HG03558 (cell line): ENCODE measurements at regions not wholly inside any gene's neighbourhood (a gene's known extent, or its start where the extent isn't known, plus 50 kb on each side); places are given as distances from the start of the nearest gene placed in this dataset.

Source experiments
- ATAC-seq: cut with Tn5 transposase; IDR thresholded peaks from one replicate; pipeline ENCODE4 v1.9.1; 2021; ENCODE audit warnings: moderate number of reproducible peaks; ENCODE audit not compliant: unreplicated experiment; ENCODE audit errors: extremely low read depth

GRCh38 chrX:20452487-20452886, 185.8 kb upstream of the RPS6KA3 start:
- ATAC-seq = peak; percentile 57

DNA sequence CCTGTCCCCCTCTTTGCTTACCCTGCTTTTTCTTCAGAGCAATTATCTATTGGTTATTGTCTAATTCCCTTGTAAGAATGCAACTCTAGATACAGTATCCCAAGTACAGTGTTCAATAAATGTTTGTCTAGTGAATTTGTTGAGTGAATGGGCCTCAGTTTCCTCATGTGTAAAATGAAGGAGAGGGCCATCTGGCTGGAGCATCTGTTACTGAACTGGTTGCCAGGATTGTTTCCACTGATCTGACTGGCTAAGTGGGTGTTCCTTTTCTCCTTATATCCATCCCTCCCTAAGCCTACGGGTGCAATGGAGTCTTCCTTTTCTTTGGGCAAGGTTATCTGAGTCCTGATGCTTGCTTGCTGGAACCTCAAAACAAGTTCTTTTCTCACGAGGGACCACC, 185.2 kb upstream of the RPS6KA3 start:
- ATAC-seq = no peak

GRCh38 chrX:20445109-20445508, 178.4 kb upstream of the RPS6KA3 start:
- ATAC-seq = no peak

DNA sequence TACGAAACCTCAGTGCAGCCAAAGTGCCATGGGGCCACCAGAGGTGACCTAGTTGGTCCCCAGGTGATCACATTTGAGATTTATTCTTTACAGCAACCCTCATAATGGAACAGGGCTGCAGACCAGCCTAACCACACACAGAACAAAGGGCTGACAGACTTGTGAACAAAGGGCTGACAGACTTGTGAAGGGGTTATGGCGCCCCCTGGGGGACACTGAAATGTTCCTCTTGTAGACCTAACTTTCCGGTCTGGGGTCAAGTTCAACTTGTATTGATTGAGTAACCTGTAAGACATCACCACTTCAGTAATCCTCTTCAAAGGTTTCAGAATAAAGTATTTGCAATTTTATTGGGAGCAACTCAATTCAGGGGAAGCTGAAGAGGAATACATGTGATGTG, 175.9 kb upstream of the RPS6KA3 start:
- ATAC-seq = no peak

DNA sequence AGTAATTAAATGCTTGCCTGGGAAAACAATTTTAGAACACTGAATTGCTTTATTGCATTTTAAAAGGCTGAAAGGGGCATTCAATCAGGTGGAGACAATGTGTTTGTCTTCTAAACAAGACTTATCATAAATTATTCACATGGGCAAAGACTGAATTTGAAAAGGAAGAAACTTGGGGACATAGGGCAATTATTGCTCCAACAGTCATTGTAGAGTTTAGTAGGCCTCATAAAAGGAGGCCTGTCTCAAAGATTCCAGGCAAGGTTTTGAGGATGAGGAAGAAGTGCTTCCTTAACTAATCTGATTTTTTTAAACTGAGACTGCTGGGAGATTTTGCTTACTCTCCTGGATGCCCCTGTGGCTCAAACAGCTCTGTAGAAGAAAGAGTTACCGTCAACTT, 174.4 kb upstream of the RPS6KA3 start:
- no peak for ATAC-seq

- ATAC-seq = no peak
These were observed 172.3 kb upstream of the RPS6KA3 start for GRCh38 chrX:20438871-20439526.

- ATAC-seq = no peak
These were observed 171.0 kb upstream of the RPS6KA3 start for GRCh38 chrX:20437683-20438082.

DNA sequence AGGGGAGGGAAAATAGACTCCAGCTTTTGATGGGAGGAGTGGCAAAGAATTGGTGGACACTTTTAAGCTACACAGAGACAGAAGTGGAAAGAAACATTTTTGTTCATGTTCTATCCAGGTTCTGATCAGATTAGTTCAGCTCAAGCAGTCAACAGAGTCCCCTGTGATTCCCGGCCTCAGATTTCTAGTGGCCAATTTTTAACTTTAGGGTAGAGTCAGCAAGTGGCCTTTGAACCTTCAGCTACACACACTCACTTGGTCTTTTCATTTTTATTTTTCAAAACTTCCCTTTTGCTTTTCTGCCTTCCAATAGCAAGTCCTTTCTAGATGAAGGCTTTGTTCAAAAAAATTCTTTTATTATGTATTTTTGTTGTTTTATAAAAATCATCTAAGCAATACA, 169.2 kb upstream of the RPS6KA3 start:
- no peak for ATAC-seq

GRCh38 chrX:20434986-20435385, 168.3 kb upstream of the RPS6KA3 start:
- ATAC-seq = no peak

GRCh38 chrX:20433388-20433775, 166.7 kb upstream of the RPS6KA3 start:
- no peak for ATAC-seq

DNA sequence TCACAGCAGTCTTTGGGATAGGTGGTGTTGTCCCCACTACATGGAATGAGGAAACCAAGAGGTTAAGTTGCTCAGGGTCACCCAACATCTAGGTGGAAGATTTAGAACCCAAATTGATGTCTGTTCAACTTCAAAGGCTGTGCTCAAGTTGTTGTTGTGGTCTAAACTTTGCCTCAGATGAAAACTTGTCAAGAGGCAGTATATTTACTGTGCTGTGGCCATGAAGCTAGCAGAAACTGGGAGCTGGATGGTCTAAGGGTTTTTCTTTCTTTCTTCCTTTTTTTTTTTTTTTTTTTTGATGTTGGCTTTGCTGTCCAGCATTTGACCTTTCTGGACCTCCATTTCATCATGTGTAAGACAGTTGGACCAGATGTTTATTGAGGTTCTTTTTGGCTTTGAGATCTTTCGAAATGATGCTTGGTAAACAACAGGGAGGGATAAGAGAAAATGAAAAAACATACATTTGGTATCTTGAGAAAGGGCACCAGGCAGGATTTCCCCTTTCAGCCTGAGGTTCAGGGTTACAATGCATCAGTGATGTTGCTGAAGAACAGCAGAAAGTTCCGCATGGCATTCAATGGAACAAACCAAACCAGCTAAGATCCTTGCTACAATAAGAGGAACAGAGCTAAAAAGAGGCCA, 166.2 kb upstream of the RPS6KA3 start:
- ATAC-seq = no peak

DNA sequence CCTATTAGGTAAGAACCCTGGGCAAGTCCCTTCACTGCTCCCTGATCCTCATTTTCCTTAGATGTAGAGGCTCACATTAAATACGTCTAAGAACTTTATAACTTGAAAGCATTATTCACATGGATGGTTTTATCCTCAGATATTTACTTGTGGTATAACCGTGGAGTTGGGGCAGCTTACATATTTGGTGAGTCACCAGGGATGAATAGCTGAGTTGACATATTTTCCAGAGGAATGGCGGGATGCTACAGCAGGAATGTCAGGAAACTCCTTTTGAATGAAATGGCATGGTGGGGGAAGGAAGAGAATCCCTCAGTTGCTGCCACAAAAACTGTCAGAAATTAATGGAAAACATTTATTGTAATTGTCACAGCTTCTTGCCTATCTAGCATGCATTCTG, 165.3 kb upstream of the RPS6KA3 start:
- ATAC-seq = no peak

DNA sequence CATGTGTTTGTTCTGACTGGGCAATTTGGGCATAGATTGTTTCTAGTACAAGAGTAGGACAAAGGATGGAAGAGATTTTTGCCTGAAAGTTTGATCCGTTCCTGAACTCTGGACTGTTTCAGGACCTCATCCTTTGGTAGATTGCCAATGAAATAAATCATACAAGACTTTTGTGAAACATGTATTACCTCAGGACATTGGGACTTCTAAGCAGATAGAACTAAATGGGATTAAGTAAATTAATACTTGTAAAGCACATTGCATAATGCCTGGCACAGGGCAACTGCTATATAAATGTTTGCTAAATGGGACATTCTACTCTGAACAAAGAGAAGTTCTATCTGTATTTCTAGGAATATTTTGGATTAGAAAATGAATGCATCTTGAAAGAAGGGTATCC, 164.8 kb upstream of the RPS6KA3 start:
- no peak for ATAC-seq

- ATAC-seq = no peak
These were observed 160.6 kb upstream of the RPS6KA3 start for GRCh38 chrX:20427173-20427770.

GRCh38 chrX:20421697-20422096, 155.0 kb upstream of the RPS6KA3 start:
- no peak for ATAC-seq

DNA sequence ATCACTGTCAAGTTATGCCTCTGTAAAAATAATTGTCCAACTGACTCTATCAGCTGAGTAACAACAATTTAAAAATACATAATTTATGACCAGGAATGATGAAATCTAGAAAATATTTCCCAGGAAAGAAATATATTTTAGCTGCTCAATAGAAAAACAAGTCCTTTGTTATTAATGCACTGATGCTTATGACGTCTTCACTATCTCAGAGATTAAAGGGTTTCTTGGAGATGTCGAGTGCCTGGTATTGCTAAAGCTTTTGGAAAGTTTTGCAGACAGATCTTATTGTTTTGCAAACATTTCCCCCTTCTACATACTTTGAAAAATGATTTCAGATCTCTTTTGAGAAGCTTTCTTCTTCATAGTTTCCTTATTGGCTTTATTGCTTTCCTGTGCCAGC, 154.6 kb upstream of the RPS6KA3 start:
- ATAC-seq = no peak

DNA sequence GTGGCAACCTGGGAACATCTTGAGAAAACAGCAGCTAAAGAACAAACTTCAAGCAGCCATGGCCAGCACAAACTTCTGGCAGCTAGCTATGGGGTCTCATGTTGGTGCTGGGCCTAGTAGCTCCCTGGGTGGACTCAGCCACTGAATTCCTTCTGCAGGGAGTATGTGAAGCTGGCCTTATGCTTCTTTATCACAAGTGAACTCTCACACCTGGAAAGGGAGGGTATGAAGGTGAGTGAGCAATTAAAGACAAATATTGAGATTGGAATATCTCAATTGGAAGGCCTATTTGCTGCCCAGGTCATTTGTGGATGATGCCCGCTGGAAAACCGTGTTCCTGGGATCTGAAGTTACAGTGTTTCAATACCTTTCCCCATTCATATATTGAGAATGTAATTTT, 153.3 kb upstream of the RPS6KA3 start:
- no peak for ATAC-seq

DNA sequence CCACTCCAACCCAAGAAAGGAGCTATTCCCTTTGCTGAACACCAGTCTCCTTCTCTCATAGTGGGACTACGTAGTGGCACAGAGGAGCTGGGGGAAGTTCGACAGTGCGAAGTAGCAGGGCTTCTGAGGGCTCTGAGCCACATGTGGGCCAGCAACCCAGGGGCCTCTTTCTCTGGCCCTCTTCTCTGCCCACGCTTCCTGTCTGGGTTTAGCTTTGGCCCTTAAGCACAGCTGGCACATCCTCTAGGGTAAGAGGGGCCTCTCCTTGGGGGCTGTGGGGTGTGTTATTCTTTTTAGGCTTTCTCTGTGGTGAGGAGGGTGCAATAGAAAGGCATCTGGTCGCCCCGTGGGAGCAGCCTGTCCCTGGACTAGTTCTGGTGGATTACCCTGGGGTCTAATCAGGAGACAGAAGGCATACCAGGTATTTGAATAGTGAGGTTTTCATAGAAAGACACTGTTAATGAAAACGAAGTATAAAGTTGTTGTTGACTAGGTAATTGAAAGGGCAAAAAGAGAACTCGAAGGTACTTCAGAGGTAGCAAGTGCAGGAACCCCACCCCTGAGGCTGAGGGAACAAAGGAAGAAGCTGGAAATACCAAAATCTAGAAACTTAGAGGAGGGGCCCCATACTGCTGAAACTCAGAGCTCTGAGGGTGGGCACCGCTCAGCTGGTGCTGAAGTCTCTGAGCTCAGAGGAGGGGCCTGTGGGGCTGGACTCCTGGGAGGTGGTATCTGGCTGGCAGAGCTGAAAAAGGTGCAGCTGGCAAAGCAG, 151.9 kb upstream of the RPS6KA3 start:
- ATAC-seq = no peak

GRCh38 chrX:20414762-20415445, 148.2 kb upstream of the RPS6KA3 start:
- no peak for ATAC-seq

- no peak for ATAC-seq
These were observed 147.4 kb upstream of the RPS6KA3 start for GRCh38 chrX:20414066-20414465.
